Lower leg skin (tissue), 3 donors: ENCODE measurements at regions not wholly inside any gene's neighbourhood (a gene's known extent, or its start where the extent isn't known, plus 50 kb on each side); places are given as distances from the start of the nearest gene placed in this dataset.

ENCODE experiments used
- CTCF ChIP-seq, 3 donors: fragments of 450-650 bp; IDR thresholded peaks; one replicate each; pipeline ENCODE4 v1.5.1; 2016; ENCODE audit warnings: antibody characterized with exemption in 3 of 3, mild to moderate bottlenecking in 3 of 3, moderate library complexity in 2 of 3
- POLR2A ChIP-seq, 2 donors: fragments of 450-650 bp; IDR thresholded peaks; one replicate each; pipeline ENCODE4 v1.6.1; 2016 to 2017; ENCODE audit warnings: antibody characterized with exemption in 2 of 2, mild to moderate bottlenecking in 1 of 2, moderate library complexity in 1 of 2

- no peak for TF ChIP-seq CTCF (IDR thresholded peaks at IDR 0.05)
- no peak for TF ChIP-seq POLR2A (IDR thresholded peaks at IDR 0.05)
Measured at GRCh38 chr10:9157656-9158055, 1103.2 kb downstream of the GATA3 start.
